NB4 (cell line): ENCODE measurements at regions not wholly inside any gene's neighbourhood (a gene's known extent, or its start where the extent isn't known, plus 50 kb on each side); places are given as distances from the start of the nearest gene placed in this dataset.

ENCODE experiments used
- DNase-seq: peaks from one replicate; pipeline ENCODE4 v3.0.0; 2010; ENCODE audit warnings: low read depth
- H3K4me3 ChIP-seq: one replicate; pipeline ENCODE4 v1.5.1; 2011; ENCODE audit warnings: mild to moderate bottlenecking, low read depth, low read length, moderate library complexity
- CTCF ChIP-seq: IDR thresholded peaks from one replicate; pipeline ENCODE4 v1.5.1; 2012; ENCODE audit warnings: low read depth, low read length
- MAX ChIP-seq: IDR thresholded peaks from 2 replicates; pipeline ENCODE4 v1.6.1; 2011; ENCODE audit warnings: low read depth, low read length
- MYC ChIP-seq: IDR thresholded peaks from 2 replicates; pipeline ENCODE4 v1.6.1; 2011; ENCODE audit warnings: low read depth, low read length
- POLR2A ChIP-seq: IDR thresholded peaks from 2 replicates; pipeline ENCODE4 v1.6.1; 2011; ENCODE audit warnings: mild to moderate bottlenecking; ENCODE audit not compliant: insufficient read length; ENCODE audit errors: extremely low read depth

GRCh38 chr6:165891320-165891719 is 228.3 kb upstream of the PDE10A start:
- no peak for DNase-seq
- H3K4me3 ChIP-seq: no peak overlapping the region
- no peak for TF ChIP-seq MAX
- no peak for TF ChIP-seq MYC
- no peak for TF ChIP-seq POLR2A
- TF ChIP-seq CTCF: no peak

GRCh38 chr6:165890404-165890735 is 227.3 kb upstream of the PDE10A start:
- TF ChIP-seq CTCF (no peak), POLR2A (no peak), MYC (no peak), MAX (no peak)
- no peak for DNase-seq

GRCh38 chr6:165889636-165890403 is 226.8 kb upstream of the PDE10A start:
- DNase-seq: peak; percentile 45
- H3K4me3 ChIP-seq: no peak overlapping the region
- TF ChIP-seq MAX: peak; percentile 34; the same call in 1 of the 2 replicates
- peak; percentile 66 for TF ChIP-seq CTCF
- no peak for TF ChIP-seq POLR2A

More at GRCh38 chr6:165890404-165890735, 227.3 kb upstream of the PDE10A start:
- no peak overlapping the region for H3K4me3 ChIP-seq

GRCh38 chr6:165886169-165886568 is 223.1 kb upstream of the PDE10A start:
- TF ChIP-seq MAX (no peak), CTCF (no peak), POLR2A (no peak), MYC (no peak)
- DNase-seq: no peak
- no peak overlapping the region for H3K4me3 ChIP-seq

GRCh38 chr6:165884813-165885765 is 222.0 kb upstream of the PDE10A start:
- DNase-seq: peak; percentile 83
- TF ChIP-seq CTCF: peak; percentile 96
- no peak for TF ChIP-seq MYC
- TF ChIP-seq POLR2A: no peak
- no peak for TF ChIP-seq MAX
- H3K4me3 ChIP-seq: no peak overlapping the region
